ENCODE measurements at regions not wholly inside any gene's neighbourhood (a gene's known extent, or its start where the extent isn't known, plus 50 kb on each side); places are given as distances from the start of the nearest gene placed in this dataset.
"Not testable (repeated sequence)": the region's sequence is repeated elsewhere in the genome, so short reads cannot be mapped to it uniquely, and the experiment has no call there.

DNA sequence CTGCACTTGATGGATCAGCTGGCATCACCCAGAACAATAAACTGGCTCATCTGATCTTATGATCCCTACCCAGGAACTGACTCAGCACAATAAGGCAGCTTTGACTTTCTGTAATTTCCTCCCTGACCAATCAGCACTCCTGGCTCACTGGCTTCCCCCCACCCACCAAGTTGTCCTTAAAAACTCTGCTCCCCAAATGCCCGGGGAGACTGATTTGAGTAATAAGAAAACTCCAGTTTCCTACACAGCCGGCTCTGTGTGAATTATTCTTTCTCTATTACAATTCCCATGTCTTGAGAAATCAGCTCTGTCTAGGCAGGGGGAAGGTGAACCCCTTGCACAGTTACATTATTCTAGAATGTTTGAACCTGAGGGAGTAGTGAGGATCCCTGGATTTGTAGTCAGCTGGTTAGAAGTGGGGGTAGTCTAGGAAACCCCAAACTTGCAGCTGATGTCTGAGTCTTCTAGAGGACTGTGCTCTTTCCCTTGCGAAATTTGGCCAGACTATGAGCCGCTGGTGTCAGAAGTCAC is 111.7 kb upstream of the NEK6 start:
- no peak overlapping the region for H3K27ac ChIP-seq
- H3K4me3 ChIP-seq (ENCODE audit: low read depth, low read length): no peak overlapping the region
- no peaks in the 10 kb centered on the region for H3K9me3 ChIP-seq (ENCODE audit: severe bottlenecking)
- no peaks in the 10 kb centered on the region for H3K27me3 ChIP-seq (ENCODE audit: insufficient read depth, low read depth, severe bottlenecking)
- TF ChIP-seq, protein P1, sequence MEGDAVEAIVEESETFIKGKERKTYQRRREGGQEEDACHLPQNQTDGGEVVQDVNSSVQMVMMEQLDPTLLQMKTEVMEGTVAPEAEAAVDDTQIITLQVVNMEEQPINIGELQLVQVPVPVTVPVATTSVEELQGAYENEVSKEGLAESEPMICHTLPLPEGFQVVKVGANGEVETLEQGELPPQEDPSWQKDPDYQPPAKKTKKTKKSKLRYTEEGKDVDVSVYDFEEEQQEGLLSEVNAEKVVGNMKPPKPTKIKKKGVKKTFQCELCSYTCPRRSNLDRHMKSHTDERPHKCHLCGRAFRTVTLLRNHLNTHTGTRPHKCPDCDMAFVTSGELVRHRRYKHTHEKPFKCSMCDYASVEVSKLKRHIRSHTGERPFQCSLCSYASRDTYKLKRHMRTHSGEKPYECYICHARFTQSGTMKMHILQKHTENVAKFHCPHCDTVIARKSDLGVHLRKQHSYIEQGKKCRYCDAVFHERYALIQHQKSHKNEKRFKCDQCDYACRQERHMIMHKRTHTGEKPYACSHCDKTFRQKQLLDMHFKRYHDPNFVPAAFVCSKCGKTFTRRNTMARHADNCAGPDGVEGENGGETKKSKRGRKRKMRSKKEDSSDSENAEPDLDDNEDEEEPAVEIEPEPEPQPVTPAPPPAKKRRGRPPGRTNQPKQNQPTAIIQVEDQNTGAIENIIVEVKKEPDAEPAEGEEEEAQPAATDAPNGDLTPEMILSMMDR (IDR thresholded peaks at IDR 0.05; ENCODE audit: low read depth, low read length): no peak
- H3K36me3 ChIP-seq: no peaks in the 10 kb centered on the region
- no peak for DNase-seq

DNA sequence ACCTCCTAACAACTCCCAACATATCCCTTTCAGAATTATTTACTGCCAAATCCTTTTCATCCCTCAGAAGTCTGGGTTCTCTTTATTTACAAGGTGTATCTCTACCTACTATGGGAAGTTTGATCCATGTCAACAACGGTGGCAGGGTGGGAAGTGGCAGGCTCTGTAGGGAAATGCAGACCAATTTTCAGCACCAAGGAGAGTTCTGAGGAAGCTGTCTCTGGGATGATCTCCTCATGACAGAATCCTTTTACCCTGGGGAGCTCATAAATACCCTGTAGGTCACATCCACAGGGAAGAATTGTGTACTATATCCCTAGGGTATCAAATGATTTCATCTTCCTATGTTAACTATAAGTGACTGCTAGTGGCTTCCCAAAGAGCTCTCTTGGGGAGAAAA is 107.8 kb upstream of the NEK6 start:
- no peak for DNase-seq
- Histone ChIP-seq H3K9me3 (ENCODE audit: severe bottlenecking) (no peaks in the 10 kb centered on the region), H3K27me3 (ENCODE audit: insufficient read depth, low read depth, severe bottlenecking) (no peaks in the 10 kb centered on the region), H3K27ac (no peak overlapping the region), H3K36me3 (no peaks in the 10 kb centered on the region), H3K4me3 (ENCODE audit: low read depth, low read length) (no peak overlapping the region)
- TF ChIP-seq, protein P1 (IDR thresholded peaks at IDR 0.05; ENCODE audit: low read depth, low read length): no peak

DNA sequence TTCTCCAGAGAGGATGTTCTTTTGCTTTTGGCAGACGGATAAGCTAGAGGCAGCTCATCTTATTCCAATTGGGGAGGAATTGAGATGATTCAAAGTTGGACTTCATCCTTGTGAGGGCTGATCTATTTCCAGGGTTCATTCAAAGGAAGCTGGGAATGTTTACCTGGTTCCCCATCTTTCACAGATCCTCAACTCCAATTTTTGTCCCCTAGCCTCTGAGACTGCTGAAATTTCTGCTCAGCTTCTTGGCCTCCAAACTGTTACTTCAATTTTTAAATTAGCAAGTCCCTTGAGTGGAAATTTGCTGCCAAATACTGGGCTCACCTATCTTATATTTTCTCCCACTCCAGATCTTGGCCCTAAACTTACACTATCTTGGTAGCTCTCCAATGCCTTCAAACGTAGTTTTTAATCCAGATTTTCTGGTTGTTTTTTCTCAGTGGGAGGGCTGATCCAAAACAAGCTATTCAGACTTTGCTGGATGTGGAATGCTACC is 93.9 kb upstream of the NEK6 start:
- Histone ChIP-seq H3K4me3 (ENCODE audit: low read depth, low read length) (no peak overlapping the region), H3K27ac (no peak overlapping the region), H3K27me3 (ENCODE audit: insufficient read depth, low read depth, severe bottlenecking) (no peaks in the 10 kb centered on the region), H3K36me3 (no peaks in the 10 kb centered on the region), H3K9me3 (ENCODE audit: severe bottlenecking) (no peaks in the 10 kb centered on the region)
- TF ChIP-seq, protein P1 (IDR thresholded peaks at IDR 0.05; ENCODE audit: low read depth, low read length): no peak
- no peak for DNase-seq

DNA sequence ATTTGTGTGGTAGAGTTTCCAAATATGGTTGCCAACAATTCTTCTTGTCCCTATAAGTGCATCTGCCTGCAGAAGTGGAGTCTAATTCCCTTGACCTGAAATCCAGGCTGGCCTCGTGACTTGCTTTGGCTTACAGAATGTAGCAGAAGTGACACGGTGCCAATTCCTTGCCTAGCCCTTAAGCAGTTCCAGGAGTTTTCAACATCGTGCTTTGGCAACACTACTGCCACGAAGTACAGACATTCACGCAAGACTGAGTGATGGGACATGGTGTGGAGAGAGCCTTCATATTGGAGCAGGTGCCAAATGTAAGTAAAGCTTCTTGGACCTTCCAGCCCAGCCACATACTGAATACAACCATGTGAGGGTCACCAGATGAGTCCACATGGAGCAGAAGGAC is 92.9 kb upstream of the NEK6 start:
- H3K9me3 ChIP-seq (ENCODE audit: severe bottlenecking): no peaks in the 10 kb centered on the region
- DNase-seq: no peak
- no peak overlapping the region for H3K4me3 ChIP-seq (ENCODE audit: low read depth, low read length)
- no peaks in the 10 kb centered on the region for H3K27me3 ChIP-seq (ENCODE audit: insufficient read depth, low read depth, severe bottlenecking)
- TF ChIP-seq, protein P1 (IDR thresholded peaks at IDR 0.05; ENCODE audit: low read depth, low read length): no peak
- no peak overlapping the region for H3K27ac ChIP-seq
- no peaks in the 10 kb centered on the region for H3K36me3 ChIP-seq

DNA sequence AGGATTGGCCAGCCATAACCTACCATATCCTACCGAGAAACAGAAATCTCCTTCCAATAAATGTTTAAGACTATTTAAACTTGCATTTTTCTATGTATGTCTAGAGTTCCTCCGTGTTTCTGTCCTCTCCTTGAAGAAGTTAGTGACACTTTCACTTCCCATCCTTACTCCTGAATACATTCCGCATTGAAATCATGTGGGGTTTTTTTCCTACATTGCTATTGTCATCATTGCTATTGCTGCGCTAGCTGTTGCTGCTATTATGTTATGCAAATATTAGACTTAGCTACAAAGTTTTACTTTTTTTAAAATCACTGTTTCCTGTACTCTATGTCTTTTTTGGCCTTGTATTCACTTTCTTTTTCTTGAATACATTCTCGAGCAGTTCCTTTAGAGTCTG is 83.3 kb upstream of the NEK6 start:
- DNase-seq: no peak
- Histone ChIP-seq H3K9me3 (ENCODE audit: severe bottlenecking) (peaks cover 4% of the 10 kb centered on the region), H3K27ac (no peak overlapping the region), H3K36me3 (no peaks in the 10 kb centered on the region), H3K4me3 (ENCODE audit: low read depth, low read length) (no peak overlapping the region), H3K27me3 (ENCODE audit: insufficient read depth, low read depth, severe bottlenecking) (no peaks in the 10 kb centered on the region)
- TF ChIP-seq, protein P1 (IDR thresholded peaks at IDR 0.05; ENCODE audit: low read depth, low read length): no peak

DNA sequence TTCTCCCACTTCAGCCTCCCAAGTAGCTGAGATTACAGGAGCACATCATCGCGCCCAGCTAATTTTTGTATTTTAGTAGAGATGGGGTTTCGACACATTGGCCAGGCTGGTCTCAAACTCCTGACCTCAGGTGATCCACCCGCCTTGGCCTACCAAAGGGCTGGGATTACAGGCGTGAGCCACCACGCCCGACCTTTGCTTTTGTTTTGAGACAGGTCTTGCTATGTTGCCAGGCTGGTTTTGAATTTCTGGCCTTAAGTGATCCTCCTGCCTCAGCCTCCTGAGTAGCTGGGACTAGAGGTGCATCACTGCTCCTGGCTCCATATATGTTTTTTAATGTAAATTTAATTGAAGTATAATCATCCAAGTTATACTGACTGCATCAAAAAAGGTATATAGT is 80.2 kb upstream of the NEK6 start:
- not testable (repeated sequence) for H3K4me3 ChIP-seq (ENCODE audit: low read depth, low read length); H3K27ac ChIP-seq; DNase-seq

More for the DNA sequence above, 80.2 kb upstream of the NEK6 start:
- H3K27me3 ChIP-seq (ENCODE audit: insufficient read depth, low read depth, severe bottlenecking); H3K36me3 ChIP-seq; H3K9me3 ChIP-seq (ENCODE audit: severe bottlenecking): not testable (repeated sequence)
